AML-193 (cell line): ENCODE measurements at regions not wholly inside any gene's neighbourhood (a gene's known extent, or its start where the extent isn't known, plus 50 kb on each side); places are given as distances from the start of the nearest gene placed in this dataset.

Experiments
- DNase-seq, 2 experiments: peaks; one replicate each; lab custom pipeline; 2025; lab: John Stamatoyannopoulos, UW

DNA sequence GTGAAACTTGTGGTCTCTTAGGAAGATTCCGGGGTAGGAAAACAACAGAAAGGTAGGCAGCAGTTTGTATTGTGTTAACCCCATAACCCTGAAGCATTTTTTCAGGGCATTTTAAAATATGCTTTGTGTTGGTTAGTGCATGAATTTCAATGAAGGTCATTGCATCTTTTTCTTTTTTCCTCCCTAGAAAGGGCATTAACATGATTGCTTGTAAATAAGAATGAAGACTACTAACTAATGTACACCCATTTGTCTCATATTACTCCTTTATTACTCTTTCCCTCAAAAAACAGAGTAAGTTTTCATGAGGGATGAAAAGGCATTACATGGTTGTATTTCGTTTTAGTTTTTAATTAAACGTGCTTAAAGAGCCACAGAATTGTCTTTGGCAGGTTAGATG is 141.4 kb downstream of the OGFRL1 start:
- DNase-seq, result no peak

DNA sequence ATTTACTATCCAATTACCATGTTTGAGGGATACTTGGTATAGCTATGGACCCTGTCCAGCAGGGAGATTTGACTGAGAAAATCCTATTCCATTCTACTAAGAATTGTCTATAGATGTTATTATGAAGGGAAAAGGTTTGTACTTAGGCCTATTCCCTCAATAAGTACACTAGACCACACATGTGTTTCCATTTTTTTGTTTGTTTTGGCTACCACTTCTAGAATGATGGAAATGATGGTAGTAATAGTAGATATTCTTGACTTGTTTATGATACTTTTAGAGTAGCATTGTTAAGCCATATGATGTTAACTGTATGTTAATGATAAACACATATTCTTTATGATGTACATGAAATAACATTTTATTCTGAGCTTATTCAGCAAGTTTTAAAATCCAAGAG is 144.8 kb downstream of the OGFRL1 start:
- no peak for DNase-seq

DNA sequence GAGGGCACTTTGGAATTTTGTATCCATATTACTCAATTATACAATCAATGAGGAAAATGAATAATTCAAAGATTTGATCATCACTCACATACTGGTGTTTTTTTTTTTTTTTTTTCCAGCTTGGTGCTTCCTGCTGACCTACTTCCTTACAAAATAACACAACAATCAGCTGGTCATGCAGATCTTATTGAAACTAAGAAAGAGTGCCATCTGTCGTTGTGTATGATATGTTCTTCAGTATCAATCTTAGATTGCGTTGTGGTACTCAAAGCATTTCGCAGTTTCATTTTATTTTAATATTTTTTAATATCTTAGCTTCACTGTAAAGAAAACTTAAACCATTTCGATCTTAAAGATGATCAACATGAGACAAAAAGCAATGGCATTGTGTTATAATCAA is 155.6 kb downstream of the OGFRL1 start:
- DNase-seq, result no peak

DNA sequence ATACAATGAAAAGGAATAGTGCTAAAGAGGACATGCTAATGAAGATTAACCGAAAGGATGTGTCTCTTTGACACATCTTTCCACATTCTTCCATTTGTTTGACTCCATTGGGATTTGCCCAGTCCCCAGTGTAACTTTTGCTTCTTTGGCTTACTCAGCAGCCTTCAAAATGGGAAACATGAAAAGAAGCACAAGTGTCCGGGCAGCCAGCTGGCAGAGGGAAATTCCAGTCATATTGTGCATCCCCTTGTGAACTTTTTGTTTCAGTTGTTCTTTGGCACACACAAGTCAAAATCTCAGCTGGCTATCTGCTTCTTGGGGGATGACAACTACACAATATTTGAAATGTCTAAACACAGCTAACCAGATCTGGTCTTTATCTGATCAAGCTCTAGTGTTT is 157.4 kb downstream of the OGFRL1 start:
- no peak for DNase-seq

DNA sequence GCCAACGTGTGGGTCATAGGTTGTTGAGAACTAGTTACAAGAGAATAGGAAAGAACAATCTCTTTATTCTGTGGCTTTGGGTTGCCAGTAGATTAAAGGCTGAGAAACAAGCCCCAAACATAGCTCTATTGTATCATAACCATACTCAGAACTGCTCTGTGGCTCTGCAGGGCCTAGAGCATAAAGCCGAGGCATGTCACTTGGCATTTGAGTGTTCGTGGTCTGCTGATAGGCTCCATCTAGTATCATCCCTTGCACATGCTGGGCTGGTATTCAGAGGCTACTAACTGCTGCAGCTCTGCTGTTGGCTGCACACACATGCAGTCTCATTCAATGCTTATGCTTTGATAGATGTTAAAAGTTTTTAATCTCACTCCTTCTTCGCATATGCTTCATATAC is 157.9 kb downstream of the OGFRL1 start:
- DNase-seq, result no peak

DNA sequence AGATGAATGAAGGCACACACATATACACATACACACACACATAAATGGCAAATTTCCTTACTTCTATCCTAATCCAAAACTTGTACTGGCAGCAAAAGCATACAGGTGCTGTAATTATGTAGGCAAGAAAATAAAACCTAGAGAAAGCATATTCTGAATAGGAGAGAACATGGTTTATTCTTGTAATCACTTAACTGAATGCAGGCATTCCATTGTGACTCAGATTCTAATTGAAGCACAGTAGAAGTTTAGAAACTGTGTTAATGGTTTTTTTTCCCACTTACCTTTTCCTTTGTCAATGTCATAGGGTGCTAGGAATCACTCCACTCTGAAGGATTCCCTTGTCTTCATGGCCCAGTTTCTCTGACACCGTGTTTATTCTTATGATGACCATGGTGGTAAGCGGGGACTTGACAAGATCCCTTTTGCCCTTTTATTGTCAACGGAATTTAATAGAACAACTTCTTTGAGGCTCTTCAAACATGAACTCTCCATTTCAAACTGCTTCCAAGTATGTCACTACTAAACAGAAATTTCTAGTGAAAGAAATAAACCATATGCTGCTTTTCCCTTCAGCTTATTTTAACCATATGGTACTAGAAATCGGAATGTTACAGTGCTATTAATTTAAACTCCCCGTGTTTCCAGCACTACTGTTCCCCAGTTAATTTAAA is 164.2 kb downstream of the OGFRL1 start:
- no peak for DNase-seq

DNA sequence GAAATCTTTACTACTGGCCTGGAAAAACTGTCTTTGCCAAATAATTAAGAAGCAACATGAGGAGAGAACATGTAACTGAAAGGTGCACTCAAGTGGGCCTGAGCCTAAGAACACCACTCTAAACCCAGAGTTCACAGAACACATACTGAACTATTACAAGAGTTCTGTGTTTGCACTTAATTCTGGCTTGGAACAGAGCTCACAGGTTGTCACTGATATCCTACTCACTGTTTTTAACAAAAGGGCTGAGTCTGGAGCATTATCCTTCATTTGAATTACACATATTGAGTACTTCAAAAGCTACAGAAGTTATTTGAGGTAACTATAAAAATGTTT is 164.7 kb downstream of the OGFRL1 start:
- no peak for DNase-seq

DNA sequence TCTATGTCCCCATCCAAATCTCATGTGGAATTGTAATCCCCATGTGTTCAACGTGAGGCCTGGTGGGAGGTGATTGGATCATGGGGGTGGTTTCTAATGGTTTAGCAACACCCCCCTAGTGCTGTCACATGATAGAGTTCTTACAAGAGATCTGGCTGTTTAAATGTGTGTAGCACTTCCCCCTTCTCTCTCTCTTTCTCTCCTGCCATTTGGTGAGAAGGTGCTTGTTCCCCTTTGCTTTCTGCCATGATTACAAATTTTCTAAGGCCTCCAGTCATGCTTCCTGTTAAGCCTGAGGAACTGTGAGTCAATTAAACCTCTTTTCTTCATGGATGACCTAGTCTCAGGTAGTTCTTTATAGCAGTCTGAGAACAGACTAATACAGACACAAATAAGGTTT is 165.4 kb downstream of the OGFRL1 start:
- DNase-seq, result peak; percentile 11 to 19

DNA sequence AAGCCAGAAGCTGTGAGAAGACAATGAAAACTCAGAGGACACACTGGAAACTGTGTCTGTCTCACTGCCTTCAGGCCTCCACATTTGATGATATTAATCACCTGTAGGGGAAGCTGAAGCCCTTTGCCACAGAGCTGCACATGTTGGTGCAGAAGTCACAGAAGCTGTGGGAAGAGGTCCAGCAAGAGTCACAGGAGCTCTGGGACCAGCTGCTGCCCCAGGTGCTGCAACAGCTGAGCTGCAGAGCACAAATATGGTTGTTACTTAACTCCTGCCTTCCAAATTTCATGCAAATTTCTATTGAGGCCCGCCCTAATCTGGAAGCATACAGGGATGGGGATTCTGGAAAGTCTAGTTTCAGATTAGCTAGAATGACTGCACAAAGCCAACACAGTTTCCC is 169.3 kb downstream of the OGFRL1 start:
- no peak for DNase-seq

DNA sequence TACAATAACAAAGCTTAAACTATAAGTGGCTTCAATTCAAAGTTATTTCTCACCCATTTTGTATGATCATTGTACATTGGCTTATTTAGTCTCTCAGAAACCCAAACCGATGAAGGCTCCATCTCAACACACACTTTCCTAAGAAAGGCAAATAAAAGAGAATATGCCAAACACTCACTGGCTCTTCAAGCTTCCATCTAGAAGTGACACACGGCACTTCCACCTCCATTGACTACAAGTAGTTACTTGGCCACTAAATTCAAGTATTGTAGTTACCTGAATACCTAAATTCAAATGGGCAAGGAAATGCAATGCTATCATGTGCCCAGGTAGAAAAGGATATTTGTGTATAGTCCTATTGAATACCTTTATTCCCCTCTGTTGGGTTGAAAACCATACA is 170.6 kb downstream of the OGFRL1 start:
- DNase-seq, result no peak

DNA sequence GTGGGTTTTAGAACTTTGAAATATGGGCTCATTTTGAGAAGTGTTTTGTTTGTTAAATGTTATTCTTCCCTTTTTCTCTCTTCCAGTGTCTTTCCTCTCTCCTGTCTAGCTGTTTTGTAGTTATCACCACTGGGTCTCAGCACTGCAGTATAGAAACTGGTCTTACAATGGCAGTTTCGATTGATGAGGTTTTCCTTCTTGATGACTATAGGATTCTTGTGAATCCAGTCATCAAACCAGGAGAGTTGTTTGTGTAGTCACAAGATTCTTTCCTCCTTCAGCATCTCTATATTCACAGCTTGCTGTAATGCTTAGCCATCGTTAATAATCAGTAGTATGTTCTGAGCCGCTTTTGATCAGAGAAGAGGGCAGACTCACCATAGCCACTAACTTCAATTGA is 172.3 kb downstream of the OGFRL1 start:
- DNase-seq, result no peak

DNA sequence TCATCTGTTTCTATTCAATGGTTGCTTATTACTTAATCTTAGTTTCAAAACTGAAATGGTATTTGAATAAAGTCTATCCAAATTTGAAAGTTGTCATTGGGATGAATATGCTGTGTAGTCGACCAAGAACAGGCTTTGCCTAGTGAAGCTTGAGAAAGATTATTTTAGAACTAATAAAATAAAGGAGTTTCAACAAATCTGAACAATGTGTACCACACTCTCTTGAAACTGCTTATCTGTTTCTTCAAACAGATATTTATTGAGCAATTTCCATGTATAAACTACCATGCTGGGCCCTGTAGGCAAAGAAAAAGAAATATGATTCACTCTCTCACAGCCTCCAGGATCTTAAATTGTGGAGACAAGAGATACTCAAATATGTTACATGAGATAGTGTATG is 174.4 kb downstream of the OGFRL1 start:
- no peak for DNase-seq

DNA sequence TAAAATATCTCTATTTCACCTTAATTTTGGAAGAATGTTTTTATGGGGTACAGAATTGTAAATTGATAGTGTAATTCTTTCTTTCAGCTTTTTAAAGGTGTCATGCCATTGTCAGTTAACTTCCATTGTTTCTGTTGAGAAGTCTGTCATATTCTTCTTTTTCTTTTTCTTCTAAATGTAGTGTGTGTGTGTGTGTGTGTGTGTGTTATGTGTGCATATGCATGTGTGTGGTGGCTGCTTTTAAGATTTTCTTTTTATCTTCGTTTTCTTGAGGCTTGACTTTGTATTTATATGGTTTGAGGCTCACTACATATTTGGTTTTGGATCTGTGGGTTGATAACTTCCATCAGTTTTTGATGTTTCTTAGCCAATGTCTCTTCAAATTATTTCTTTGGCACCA is 176.5 kb downstream of the OGFRL1 start:
- no peak for DNase-seq

DNA sequence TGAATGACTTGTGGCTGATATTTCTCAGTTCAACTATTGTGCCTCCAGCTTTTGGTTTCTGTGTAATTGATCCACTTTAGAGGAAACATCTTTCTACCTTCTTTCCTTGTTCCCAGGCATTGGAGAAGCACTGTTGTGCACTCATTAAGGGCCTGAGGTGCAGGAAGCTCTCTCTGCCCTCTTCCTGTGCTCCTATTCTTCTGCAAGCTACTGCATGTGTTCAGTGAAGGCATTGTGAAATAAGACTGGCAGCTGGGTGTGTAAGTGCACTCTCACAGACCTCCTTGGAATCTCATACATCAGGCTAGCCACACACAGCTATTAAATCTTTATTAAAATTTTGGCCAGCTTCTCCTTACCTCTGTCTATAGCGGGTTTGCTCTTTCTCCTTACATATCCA is 177.8 kb downstream of the OGFRL1 start:
- DNase-seq, result no peak

DNA sequence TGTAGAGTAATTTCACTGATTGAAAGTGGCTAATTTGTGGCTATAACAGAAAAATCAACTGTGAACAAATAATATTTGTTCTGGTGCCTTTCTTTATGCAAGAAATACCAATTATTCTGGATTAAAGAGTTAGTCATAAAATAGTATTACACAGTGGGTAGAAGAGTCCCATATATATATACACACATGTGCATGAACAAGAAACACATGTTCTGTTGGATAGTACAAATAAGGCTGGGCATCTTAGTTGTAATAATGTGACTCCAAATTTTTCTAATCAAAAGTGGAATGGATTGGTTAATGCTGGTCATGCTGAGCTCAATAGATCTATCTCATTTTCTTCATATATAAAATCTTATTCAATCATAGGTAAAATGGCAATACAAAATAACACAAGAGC is 179.4 kb downstream of the OGFRL1 start:
- no peak for DNase-seq

DNA sequence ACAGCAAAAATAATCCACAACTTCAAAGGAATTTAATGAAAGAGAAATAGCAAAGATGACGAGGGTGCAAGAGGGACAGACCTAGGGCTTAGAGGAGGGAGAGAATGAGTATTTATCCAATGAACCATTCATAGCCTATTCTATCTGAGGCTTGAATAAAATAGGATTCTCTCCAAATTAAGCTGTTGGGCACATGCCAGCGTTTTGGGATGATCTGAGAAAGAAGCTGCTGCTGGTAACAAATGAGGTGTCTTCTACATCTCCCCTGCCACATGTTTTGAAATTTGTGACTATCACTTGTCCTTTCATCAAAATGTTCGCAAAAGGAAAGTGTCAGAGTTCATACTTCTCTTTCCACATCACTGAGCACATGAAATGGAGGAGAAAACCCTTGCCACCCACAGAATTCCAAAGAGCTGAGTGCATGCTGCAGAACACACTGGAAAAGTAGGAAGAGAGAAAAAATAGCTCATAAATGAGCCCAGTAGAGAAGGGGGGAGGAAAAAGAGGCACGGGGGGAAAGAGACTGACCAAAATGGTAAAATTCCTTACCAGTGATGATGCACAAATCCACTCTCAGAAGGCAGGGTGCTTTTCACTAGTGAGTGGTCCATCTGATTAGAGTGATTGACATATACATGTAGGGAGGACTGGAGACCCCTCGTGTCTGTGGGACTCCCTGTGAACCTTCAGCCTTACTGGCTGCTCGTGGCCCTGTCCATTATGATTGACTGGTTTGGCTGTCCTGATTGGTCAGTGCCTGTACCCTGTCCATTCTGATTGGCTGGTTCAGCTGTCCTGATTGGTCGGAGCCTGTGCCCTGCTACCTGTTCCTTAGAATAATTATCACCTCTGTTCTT is 180.5 kb downstream of the OGFRL1 start:
- no peak for DNase-seq

DNA sequence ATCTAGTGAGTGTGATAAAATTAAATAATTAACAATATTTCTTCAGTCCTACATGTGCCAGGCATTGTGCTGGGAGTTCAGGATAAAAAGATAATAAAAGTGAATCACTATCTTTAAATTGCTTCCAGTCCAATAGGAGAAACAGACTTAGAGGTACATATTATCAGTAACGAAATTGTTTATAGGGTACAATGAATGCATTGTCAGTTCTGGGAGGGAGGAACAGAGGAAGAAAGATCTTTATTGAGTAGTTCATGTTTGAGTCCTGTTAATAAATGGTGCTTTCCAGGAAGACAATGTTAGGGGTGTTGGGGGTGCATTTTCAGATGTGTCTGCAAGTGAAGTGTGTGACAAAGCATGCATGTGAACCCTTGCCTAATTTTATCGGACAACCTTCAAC is 183.1 kb downstream of the OGFRL1 start:
- DNase-seq, result no peak

DNA sequence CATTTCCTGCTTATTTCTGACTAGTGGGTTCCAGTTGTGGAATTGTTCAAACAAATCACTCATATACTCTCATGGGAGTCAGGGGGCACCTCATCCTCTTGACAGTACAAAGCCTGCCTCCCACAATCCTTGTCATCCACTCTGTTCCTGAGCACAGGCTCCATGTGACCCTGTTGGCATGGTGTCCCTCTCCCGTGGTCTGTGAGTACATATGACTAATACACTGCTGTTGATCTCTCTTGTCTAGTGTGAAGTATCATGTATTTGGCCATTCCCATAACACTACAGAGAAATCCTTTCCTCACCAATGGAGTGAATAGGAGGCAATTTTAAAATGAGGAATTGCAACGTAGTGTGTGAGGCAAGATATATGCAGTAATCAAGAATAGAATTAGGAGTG is 185.3 kb downstream of the OGFRL1 start:
- DNase-seq, result no peak

DNA sequence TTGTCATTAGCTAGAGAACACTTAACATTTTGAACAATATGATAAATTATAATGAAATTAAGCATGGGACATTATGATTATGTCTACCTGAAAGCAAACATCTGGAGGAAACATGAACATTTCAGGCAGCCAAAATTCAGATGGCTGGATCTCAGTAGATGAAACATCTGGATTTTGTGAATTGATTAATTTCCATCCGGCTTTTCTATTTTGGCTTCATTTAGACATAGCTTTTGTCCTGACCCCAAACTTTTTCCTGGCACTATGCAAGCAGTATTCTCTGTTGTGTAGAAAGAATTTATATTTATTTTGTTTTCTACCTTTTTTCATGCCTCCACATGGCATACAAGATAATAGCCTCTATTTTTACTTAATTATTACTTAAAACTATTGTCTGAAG is 186.3 kb downstream of the OGFRL1 start:
- DNase-seq, result no peak

DNA sequence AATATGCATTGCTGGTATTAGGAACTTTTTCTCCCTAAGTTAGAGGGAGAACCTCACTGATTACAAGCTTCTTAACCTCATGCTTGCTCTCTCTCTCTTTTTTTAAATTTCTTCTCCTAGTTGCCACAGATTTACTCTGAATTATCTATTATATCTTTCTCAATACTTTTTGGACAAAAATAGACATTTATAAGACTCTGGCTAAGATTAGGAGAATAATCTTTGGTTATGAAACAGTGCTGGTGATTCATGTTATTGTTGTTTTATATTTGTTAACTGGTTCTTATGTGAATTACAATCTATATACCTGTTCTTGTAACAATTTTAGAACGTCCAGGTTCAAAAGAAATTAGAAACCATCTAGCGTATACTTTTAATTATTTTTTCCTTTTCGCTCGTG is 187.8 kb downstream of the OGFRL1 start:
- no peak for DNase-seq

DNA sequence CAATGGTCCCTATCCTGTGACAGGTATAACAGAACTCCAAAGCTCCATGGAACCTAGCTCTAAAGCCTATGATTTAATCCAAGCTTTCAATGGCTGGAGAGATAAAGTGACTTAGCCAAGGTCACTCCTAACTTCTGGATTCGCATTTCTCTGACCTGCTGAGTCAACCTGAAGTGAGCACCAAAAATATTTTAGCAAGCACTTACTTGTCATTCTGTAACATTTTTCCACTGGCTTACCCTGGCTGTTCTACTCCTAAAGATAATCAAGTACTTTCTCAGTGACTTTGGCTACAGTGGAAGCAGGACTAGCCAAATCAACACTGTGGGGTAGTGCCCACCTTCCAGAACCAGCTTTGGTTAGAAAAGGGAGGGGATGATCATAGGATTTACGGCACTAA is 188.3 kb downstream of the OGFRL1 start:
- no peak for DNase-seq

DNA sequence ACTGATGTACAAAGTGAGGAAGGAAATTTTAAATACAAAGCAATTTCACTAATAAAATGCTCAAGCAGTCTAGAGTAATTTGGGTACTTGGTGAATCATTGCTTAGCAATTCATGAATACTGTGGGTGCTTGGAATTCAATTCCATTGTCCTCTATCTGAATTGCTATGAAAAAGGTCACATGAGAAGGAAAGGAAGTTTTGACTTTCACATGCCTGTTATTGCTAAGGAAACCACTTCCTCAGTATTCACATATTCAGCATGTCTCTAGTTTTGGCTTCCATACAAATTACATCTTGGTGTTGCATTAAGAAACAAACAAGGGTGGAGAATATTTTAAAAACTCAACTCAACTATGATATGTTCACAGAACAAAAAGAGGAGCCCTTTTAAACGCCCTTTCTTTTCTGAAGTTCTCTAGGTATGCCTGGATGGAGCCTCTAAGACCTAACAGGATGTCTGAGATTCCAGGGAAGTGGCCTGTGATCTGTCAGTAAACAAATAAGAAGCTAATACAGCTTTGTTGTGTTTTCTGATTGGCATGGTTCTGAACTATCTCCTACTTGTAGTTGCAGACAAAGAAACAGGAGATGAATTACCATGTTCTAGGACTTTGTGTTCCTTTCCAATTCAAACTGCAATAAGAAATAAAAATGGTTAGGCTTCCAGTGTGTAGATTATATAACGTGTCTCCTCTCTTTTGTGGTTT is 190.4 kb downstream of the OGFRL1 start:
- DNase-seq, result no peak

DNA sequence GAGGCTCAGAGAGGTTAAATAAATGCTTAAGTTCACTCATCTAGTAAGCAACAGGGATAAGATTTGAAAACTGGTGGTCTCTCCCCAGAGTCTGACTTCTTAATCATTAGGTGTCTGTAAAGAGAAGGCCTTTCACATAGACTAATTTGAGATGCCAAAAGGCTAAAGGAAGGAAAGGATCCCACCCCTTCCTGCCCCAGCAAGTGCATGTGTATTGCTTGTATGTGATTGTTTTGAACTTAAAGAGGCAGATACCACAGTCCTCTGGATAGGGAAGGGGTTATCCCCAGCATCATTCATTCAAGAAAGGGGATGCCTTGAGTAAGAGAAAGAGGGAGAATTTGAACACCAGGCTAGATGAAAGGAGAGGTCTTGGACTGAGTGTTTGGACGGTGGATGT is 192.0 kb downstream of the OGFRL1 start:
- no peak for DNase-seq
